IPS-20b (cell line): ENCODE measurements at regions not wholly inside any gene's neighbourhood (a gene's known extent, or its start where the extent isn't known, plus 50 kb on each side); places are given as distances from the start of the nearest gene placed in this dataset.

Source experiments
- H3K27ac ChIP-seq: one replicate; pipeline ENCODE4 v1.5.1; 2013; ENCODE audit warnings: low read length
- H3K27me3 ChIP-seq: 2 replicates; pipeline ENCODE4 v1.6.1; 2013; ENCODE audit warnings: mild to moderate bottlenecking, low read length, inconsistent platforms; ENCODE audit not compliant: insufficient read depth
- H3K36me3 ChIP-seq: 2 replicates; pipeline ENCODE4 v1.6.1; 2013; ENCODE audit warnings: low read depth, mild to moderate bottlenecking, inconsistent platforms, low read length, moderate library complexity; ENCODE audit not compliant: insufficient read depth
- H3K4me1 ChIP-seq: 2 replicates; pipeline ENCODE4 v1.6.1; 2013; ENCODE audit warnings: mild to moderate bottlenecking, control low read depth, inconsistent platforms, low read length, moderate library complexity; ENCODE audit not compliant: insufficient read depth
- H3K4me3 ChIP-seq: 2 replicates; pipeline ENCODE4 v1.5.1; 2013; ENCODE audit warnings: mild to moderate bottlenecking, low read length, inconsistent platforms
- H3K9ac ChIP-seq: 2 replicates; pipeline ENCODE4 v1.6.1; 2013; ENCODE audit warnings: low read depth, mild to moderate bottlenecking, inconsistent platforms, low read length, moderate library complexity
- H3K9me3 ChIP-seq: 2 replicates; pipeline ENCODE4 v1.6.1; 2013; ENCODE audit warnings: mild to moderate bottlenecking, low read depth, low read length, inconsistent platforms; ENCODE audit not compliant: insufficient read depth

DNA sequence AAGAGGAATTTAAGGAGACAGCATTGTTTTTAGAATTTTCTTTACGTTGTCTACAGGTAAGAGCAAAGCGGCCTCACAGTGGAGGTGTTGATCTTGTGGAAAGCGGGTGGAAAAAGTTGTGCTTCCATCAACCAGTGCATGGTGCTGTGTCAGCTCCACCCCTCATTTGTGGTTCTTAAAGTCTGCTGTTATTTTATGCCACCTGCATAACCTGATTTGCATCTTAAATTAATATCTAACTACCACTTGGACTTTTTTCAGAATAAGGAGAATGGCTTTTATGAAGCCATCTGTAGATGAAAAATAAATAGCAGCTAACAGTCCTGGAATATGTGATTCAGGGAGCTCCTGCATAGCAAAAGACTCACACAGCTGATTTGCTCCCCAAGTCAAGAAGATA is 135.1 kb downstream of the SNAPC1 start:
- Histone ChIP-seq H3K36me3 (no peaks in the 10 kb centered on the region), H3K9ac (no peak overlapping the region), H3K4me1 (no peaks in the 10 kb centered on the region), H3K4me3 (no peak overlapping the region), H3K9me3 (no peaks in the 10 kb centered on the region), H3K27ac (no peak overlapping the region), H3K27me3 (no peaks in the 10 kb centered on the region)

DNA sequence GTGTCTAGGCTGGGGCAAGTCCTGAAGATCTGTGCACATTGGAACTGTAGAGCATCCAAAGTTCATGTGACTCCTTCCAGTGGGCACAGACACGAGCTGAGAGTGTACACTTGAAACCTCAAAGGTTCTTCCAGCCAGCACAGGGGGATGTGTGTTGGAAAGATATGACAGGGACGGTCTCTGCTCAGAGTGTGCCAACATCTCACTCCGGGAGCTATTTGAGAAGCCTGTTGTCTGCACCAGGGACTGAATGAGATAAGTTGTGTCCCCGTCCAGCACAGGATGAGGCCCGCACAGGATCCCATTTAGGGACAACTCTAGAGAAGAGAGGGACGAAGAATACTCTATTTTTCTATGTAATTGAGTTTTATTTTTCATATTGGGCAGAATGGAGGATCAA is 136.3 kb downstream of the SNAPC1 start:
- H3K27me3 ChIP-seq = no peaks in the 10 kb centered on the region
- H3K4me3 ChIP-seq = no peak overlapping the region
- H3K36me3 ChIP-seq = no peaks in the 10 kb centered on the region
- H3K27ac ChIP-seq = no peak overlapping the region
- no peaks in the 10 kb centered on the region for H3K9me3 ChIP-seq
- H3K4me1 ChIP-seq = no peaks in the 10 kb centered on the region
- no peak overlapping the region for H3K9ac ChIP-seq

DNA sequence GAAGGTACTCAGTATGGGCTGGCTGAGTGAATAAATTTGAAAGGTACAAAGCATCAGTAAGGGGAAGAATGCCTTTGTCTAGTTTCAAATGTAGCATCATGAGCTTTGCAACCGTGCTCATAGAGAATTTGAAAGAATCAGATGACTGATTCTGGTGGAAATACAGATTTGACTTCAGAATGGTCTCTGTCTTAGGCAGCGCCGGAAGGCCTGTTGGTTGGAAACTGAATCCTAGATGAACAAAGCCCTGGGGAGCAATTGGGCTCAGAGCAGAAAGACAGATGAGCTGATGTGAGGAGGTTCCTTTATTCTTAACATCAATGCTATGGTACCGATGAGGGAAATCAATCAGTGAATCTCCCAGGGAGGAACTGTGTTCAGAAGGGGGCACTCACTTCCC is 137.3 kb downstream of the SNAPC1 start:
- no peaks in the 10 kb centered on the region for H3K36me3 ChIP-seq
- peaks cover 6% of the 10 kb centered on the region; the same call in 1 of the 2 replicates for H3K4me1 ChIP-seq
- no peaks in the 10 kb centered on the region for H3K9me3 ChIP-seq
- H3K9ac ChIP-seq = no peak overlapping the region
- H3K4me3 ChIP-seq = no peak overlapping the region
- H3K27me3 ChIP-seq = no peaks in the 10 kb centered on the region
- no peak overlapping the region for H3K27ac ChIP-seq

DNA sequence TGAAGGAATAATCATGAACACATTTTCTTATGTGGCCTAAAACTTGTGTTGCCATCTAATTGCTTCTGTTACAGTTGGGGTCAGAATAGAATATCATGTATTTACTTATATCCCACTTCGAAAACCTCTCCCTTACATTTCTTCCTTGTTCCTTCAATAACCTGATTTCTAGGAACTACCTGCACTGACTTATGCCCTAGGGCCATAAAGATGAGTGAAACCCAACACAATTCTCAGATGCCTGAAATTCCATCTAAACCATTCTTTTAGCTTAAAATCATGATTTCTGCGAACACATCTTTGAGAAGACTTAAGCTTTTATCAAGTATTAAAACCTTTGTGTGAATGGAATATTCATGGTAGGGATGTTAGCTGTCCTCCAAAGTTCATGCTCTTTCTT is 142.7 kb downstream of the SNAPC1 start:
- no peaks in the 10 kb centered on the region for H3K36me3 ChIP-seq
- no peak overlapping the region for H3K9ac ChIP-seq
- no peak overlapping the region for H3K4me3 ChIP-seq
- no peak overlapping the region for H3K27ac ChIP-seq
- no peaks in the 10 kb centered on the region for H3K27me3 ChIP-seq
- peaks cover 6% of the 10 kb centered on the region; the same call in 1 of the 2 replicates for H3K4me1 ChIP-seq
- H3K9me3 ChIP-seq = no peaks in the 10 kb centered on the region

DNA sequence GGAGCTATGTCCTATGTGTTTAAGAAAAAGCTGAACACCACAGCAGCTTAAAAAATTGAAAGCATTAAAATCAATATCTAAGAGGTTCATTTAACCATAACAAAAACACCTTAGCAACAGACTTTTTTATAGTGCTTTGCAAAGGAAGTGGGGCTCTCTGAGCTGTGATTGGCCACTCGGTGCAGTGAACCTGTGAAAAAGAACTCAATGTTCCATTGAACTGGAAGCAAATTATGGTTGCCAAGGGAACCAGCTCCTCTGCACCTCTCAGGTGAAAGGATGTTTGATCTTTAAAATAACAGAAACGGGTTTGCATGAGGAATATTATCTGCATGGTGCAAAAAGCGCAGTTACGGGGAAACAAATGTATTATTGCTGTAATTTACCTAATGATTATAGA is 149.4 kb downstream of the SNAPC1 start:
- Histone ChIP-seq H3K27me3 (no peaks in the 10 kb centered on the region), H3K27ac (no peak overlapping the region), H3K9me3 (no peaks in the 10 kb centered on the region), H3K4me3 (no peak overlapping the region), H3K4me1 (no peaks in the 10 kb centered on the region), H3K36me3 (no peaks in the 10 kb centered on the region), H3K9ac (no peak overlapping the region)

DNA sequence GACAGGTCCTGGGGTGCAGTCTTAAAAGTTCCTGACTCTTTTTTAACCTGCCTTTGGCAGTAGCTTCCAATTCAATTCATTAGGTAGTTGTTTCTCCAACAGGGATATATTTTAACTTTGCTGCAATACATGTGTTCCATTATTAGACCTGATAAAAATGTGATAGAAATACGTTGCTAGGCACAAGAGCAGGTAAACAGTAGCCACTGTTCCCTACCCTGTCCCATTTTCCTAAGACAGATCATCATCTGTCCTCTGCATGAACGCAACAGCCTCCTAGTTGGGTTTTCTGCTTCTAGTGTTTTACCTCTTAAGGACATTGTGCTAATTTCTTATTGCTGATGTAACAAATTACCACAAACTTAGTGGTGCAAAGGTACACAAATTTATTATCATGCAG is 156.8 kb downstream of the SNAPC1 start:
- Histone ChIP-seq H3K27ac (no peak overlapping the region), H3K9me3 (no peaks in the 10 kb centered on the region), H3K27me3 (no peaks in the 10 kb centered on the region), H3K4me1 (no peaks in the 10 kb centered on the region), H3K9ac (no peak overlapping the region), H3K4me3 (no peak overlapping the region), H3K36me3 (no peaks in the 10 kb centered on the region)

DNA sequence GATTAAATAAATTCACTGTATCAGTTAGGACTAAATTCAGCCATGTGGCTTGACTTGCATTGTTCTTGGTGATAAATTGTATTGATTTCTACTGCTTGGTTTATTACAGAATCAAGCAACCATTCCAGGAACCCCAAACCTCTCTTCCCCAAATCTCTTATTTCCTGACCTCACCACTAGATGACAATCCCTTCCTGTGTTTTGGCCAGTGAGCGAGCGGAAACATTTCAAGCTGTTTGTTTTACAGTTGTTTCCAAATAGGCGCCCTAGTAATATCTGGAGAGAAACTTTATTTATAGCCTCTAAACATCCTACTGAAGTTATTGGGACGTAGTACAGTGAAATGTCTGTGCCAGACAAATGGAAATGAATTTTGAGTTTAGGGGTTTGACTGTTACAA is 161.1 kb downstream of the SNAPC1 start:
- H3K27ac ChIP-seq = no peak overlapping the region
- H3K36me3 ChIP-seq = no peaks in the 10 kb centered on the region
- peaks cover 19% of the 10 kb centered on the region for H3K4me1 ChIP-seq
- H3K9me3 ChIP-seq = no peaks in the 10 kb centered on the region
- H3K4me3 ChIP-seq = no peak overlapping the region
- H3K27me3 ChIP-seq = no peaks in the 10 kb centered on the region
- no peak overlapping the region for H3K9ac ChIP-seq

DNA sequence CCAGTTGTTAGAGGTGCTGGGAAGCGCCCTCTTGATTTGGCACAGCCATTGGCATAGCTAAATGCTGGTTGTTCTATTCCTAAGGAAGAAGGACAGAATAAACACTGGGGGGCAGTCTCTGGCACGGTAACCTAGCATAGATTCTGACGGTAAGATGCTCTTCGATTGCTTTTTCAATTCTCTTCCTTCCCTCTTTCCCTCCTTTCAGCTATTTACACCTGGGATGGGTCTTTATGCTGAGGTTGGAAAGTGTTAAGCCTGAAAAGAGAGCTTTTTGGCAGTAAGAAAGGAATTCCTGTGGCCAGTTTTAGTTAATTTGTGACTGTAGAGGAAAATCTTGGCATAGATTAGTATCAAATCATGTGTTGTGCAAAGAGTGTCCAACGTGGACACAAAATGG is 162.8 kb downstream of the SNAPC1 start:
- Histone ChIP-seq H3K4me1 (peaks cover 31% of the 10 kb centered on the region), H3K36me3 (no peaks in the 10 kb centered on the region), H3K27me3 (no peaks in the 10 kb centered on the region), H3K27ac (no peak overlapping the region), H3K4me3 (no peak overlapping the region), H3K9me3 (no peaks in the 10 kb centered on the region), H3K9ac (no peak overlapping the region)

DNA sequence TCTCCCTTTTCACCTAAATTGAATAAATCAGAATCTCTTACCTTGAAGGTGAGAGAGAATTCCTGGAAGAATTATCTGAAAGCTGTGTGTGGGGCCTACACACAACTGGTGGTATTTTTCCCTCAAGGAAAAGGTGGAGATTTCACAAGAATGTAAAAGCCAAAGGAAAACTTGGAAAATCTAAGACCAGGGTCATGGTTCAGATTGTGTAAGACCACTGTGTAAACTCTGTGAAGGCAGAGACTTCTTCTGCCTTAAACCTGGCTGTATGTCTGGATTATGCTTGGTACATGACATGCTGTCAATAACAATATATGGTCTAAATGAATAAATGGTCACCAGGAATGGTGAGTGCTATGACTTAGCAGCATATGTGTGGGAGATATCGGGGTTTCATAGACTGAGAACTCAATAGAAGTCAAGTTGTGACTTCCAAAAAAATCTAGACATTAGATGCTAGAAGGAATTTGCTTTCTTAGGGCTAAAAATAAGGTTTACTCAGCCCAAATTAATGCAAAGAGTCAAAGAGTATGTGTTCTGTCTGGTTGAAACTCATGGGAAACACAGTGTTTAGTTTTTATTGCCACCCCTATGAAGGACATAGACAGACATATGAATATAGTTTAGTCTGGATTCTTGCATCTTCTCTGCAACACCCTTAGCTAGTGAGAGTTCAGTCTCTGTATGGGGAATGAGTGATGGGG is 163.7 kb downstream of the SNAPC1 start:
- peaks cover 40% of the 10 kb centered on the region for H3K4me1 ChIP-seq
- no peaks in the 10 kb centered on the region for H3K27me3 ChIP-seq
- H3K4me3 ChIP-seq = no peak overlapping the region
- H3K9ac ChIP-seq = no peak overlapping the region
- H3K36me3 ChIP-seq = no peaks in the 10 kb centered on the region
- no peaks in the 10 kb centered on the region for H3K9me3 ChIP-seq
- H3K27ac ChIP-seq = no peak overlapping the region

DNA sequence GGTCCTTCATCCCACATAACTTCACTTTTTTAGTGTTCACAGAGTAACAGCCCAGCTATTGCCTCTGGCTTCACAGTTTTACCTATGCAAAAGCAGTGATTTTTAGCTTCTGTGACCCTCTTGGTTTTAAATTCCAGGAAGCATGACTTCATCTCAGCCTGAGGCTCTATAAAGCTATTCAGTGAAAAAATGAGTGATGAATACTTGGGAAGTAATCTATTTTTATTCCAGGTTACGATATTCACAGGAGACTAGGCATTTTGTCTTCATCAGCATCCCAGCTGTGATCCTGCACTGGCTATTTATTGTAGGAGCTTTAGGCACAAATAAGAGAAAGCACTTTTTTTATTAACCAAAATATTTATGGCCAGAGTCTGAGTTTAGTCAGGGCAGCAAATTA is 164.8 kb downstream of the SNAPC1 start:
- Histone ChIP-seq H3K4me1 (peaks cover 44% of the 10 kb centered on the region), H3K9ac (no peak overlapping the region), H3K4me3 (no peak overlapping the region), H3K27me3 (no peaks in the 10 kb centered on the region), H3K27ac (no peak overlapping the region), H3K9me3 (no peaks in the 10 kb centered on the region), H3K36me3 (no peaks in the 10 kb centered on the region)

DNA sequence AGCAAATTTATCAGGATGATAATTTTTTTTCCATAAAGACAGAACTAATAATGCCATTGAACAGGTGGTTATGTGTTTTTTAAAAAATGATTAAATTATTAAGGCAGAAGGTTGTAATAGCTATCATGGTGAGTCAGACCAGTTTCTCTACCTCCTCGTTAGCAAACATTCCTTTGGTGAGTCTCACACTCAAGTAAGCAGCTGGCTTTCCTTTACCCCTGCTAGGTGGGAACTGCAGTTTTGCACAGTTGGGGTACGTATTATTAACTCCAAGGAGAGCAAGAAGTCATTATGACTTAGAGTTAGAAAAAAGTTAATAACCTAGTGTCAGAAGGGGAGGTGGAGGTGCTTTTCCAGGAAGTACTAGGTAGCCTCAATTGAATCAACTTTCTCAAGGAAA is 165.3 kb downstream of the SNAPC1 start:
- H3K36me3 ChIP-seq = no peaks in the 10 kb centered on the region
- H3K4me1 ChIP-seq = peaks cover 44% of the 10 kb centered on the region
- no peaks in the 10 kb centered on the region for H3K27me3 ChIP-seq
- no peak overlapping the region for H3K4me3 ChIP-seq
- no peak overlapping the region for H3K27ac ChIP-seq
- no peaks in the 10 kb centered on the region for H3K9me3 ChIP-seq
- no peak overlapping the region for H3K9ac ChIP-seq

DNA sequence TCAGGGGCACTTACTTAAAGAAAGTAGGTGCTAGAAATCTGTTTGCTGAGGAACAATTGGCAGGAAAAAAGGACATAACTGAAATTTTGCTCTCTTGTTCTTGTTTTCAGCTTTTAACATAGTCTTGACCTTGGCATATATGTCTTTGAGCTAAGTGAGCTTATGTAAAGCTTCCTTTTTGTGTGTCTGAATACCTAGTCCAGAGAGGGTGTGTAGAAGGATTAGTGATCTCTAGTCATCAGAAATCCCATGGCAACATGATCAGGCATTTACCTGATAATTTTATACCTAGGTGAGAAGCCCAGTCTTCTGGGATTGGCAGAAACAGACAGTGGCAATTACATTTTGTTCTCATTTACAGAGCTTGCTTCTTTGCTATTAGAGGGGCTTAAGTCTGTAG is 166.1 kb downstream of the SNAPC1 start:
- Histone ChIP-seq H3K9me3 (no peaks in the 10 kb centered on the region), H3K36me3 (no peaks in the 10 kb centered on the region), H3K4me3 (no peak overlapping the region), H3K27ac (no peak overlapping the region), H3K4me1 (peaks cover 45% of the 10 kb centered on the region), H3K9ac (no peak overlapping the region), H3K27me3 (no peaks in the 10 kb centered on the region)
